OCI-LY3 (cell line): ENCODE measurements at regions not wholly inside any gene's neighbourhood (a gene's known extent, or its start where the extent isn't known, plus 50 kb on each side); places are given as distances from the start of the nearest gene placed in this dataset.

Source experiments
- H2AFZ ChIP-seq: fragments of 200-600, 300-600 bp; shearing (Covaris generic); 2 replicates; pipeline ENCODE4 v1.6.0; 2014; ENCODE audit warnings: antibody characterized with exemption, low read depth, low read length
- H3K27ac ChIP-seq: fragments of 200-600, 300-600 bp; sonication (generic); 2 replicates; pipeline ENCODE4 v1.5.1; 2014; ENCODE audit warnings: mild to moderate bottlenecking, low read length, moderate library complexity, mixed read lengths
- H3K27me3 ChIP-seq: fragments of 200-600, 300-600 bp; sonication (generic); 2 replicates; pipeline ENCODE4 v1.6.1; 2014; ENCODE audit warnings: low read depth, low read length, mixed read lengths
- H3K36me3 ChIP-seq: fragments of 200-600, 300-600 bp; sonication (generic); replicated peaks from 2 replicates; pipeline ENCODE3; 2014; ENCODE audit warnings: low read depth, low read length, mixed read lengths
- H3K4me1 ChIP-seq: fragments of 300-600, 200-600 bp; sonication (generic); 2 replicates; pipeline ENCODE4 v1.6.1; 2014; ENCODE audit warnings: low read length, mixed read lengths
- H3K4me2 ChIP-seq: fragments of 200-600, 300-600 bp; sonication (generic); 2 replicates; pipeline ENCODE4 v1.6.1; 2014; ENCODE audit warnings: low read length, mixed read lengths
- H3K4me3 ChIP-seq: fragments of 300-600, 200-600 bp; sonication (generic); 2 replicates; pipeline ENCODE4 v1.5.1; 2014; ENCODE audit warnings: antibody characterized with exemption, mild to moderate bottlenecking, low read length, moderate library complexity
- H3K79me2 ChIP-seq: fragments of 300-600, 200-600 bp; shearing (Covaris generic); 2 replicates; pipeline ENCODE4 v1.6.1; 2014; ENCODE audit warnings: mild to moderate bottlenecking, low read length, mixed read lengths
- H3K9ac ChIP-seq: fragments of 300-600, 200-600 bp; shearing (Covaris generic); 2 replicates; pipeline ENCODE4 v1.6.0; 2014; ENCODE audit warnings: mild to moderate bottlenecking, low read length, moderate library complexity
- H3K9me3 ChIP-seq: fragments of 200-600, 300-600 bp; shearing (Covaris generic); 2 replicates; pipeline ENCODE4 v1.6.1; 2014; ENCODE audit warnings: low read length, mixed read lengths; ENCODE audit not compliant: insufficient read depth
- H4K20me1 ChIP-seq: fragments of 200-600, 300-600 bp; sonication (generic); 2 replicates; pipeline ENCODE4 v1.6.1; 2016; ENCODE audit warnings: low read length, mixed read lengths; ENCODE audit not compliant: insufficient read depth
- EZH2phosphoT487 ChIP-seq: fragments of 200-600 bp; shearing (Covaris generic); IDR thresholded peaks from 2 replicates; pipeline ENCODE4 v1.6.1; 2018; ENCODE audit warnings: antibody characterized with exemption, mixed run types, low read depth
- TF ChIP-seq, protein P1 (sequence below): fragments of 200-600, 300-600 bp; sonication (generic); IDR thresholded peaks from 2 replicates; pipeline ENCODE4 v1.5.1; 2014; ENCODE audit warnings: antibody characterized with exemption, low read length, low read depth

DNA sequence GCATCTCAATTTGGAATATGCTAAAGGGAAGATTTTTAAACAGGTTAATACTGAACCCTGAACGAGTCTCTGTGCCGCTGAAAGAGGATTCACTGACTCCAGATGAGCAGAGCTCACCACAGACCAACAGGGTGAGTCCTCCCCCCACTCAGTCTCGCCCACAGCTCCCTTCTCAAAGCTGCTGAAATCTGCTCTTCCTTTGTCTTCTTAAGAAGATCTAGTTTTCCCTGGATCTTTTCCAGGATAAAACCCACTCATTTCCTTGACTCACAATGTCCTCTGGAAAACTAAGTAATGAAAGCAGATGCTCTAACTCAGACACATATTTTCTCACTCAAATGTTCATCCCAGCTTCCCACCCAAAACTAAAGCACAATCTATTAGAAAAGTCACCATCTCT is 447.0 kb upstream of the PKN2 start:
- Histone ChIP-seq H3K9me3 (no peaks in the 10 kb centered on the region), H3K4me3 (no peak overlapping the region), H3K36me3 (no peaks in the 10 kb centered on the region), H3K4me2 (no peak overlapping the region), H4K20me1 (no peaks in the 10 kb centered on the region), H2AFZ (no peak overlapping the region), H3K27ac (no peak overlapping the region), H3K79me2 (no peaks in the 10 kb centered on the region), H3K27me3 (no peaks in the 10 kb centered on the region), H3K4me1 (no peaks in the 10 kb centered on the region), H3K9ac (no peak overlapping the region)
- TF ChIP-seq, protein P1, sequence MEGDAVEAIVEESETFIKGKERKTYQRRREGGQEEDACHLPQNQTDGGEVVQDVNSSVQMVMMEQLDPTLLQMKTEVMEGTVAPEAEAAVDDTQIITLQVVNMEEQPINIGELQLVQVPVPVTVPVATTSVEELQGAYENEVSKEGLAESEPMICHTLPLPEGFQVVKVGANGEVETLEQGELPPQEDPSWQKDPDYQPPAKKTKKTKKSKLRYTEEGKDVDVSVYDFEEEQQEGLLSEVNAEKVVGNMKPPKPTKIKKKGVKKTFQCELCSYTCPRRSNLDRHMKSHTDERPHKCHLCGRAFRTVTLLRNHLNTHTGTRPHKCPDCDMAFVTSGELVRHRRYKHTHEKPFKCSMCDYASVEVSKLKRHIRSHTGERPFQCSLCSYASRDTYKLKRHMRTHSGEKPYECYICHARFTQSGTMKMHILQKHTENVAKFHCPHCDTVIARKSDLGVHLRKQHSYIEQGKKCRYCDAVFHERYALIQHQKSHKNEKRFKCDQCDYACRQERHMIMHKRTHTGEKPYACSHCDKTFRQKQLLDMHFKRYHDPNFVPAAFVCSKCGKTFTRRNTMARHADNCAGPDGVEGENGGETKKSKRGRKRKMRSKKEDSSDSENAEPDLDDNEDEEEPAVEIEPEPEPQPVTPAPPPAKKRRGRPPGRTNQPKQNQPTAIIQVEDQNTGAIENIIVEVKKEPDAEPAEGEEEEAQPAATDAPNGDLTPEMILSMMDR = no peak
- TF ChIP-seq EZH2phosphoT487 = no peak

GRCh38 chr1:88239205-88239604 is 444.9 kb upstream of the PKN2 start:
- Histone ChIP-seq H3K9me3 (no peaks in the 10 kb centered on the region), H3K27ac (no peak overlapping the region), H3K36me3 (no peaks in the 10 kb centered on the region), H3K4me3 (no peak overlapping the region), H4K20me1 (no peaks in the 10 kb centered on the region), H3K4me2 (no peak overlapping the region), H2AFZ (no peak overlapping the region), H3K4me1 (no peaks in the 10 kb centered on the region), H3K27me3 (no peaks in the 10 kb centered on the region), H3K79me2 (no peaks in the 10 kb centered on the region), H3K9ac (no peak overlapping the region)
- TF ChIP-seq EZH2phosphoT487 = no peak
- TF ChIP-seq, protein P1 = no peak

GRCh38 chr1:88247666-88248065 is 436.4 kb upstream of the PKN2 start:
- H3K27ac ChIP-seq = no peak overlapping the region
- no peak overlapping the region for H3K9ac ChIP-seq
- H3K4me1 ChIP-seq = no peaks in the 10 kb centered on the region
- no peak for TF ChIP-seq EZH2phosphoT487
- TF ChIP-seq, protein P1 = no peak
- H4K20me1 ChIP-seq = no peaks in the 10 kb centered on the region
- H2AFZ ChIP-seq = no peak overlapping the region
- H3K79me2 ChIP-seq = no peaks in the 10 kb centered on the region
- H3K36me3 ChIP-seq = no peaks in the 10 kb centered on the region
- H3K4me3 ChIP-seq = no peak overlapping the region
- no peaks in the 10 kb centered on the region for H3K9me3 ChIP-seq
- no peak overlapping the region for H3K4me2 ChIP-seq
- H3K27me3 ChIP-seq = no peaks in the 10 kb centered on the region

DNA sequence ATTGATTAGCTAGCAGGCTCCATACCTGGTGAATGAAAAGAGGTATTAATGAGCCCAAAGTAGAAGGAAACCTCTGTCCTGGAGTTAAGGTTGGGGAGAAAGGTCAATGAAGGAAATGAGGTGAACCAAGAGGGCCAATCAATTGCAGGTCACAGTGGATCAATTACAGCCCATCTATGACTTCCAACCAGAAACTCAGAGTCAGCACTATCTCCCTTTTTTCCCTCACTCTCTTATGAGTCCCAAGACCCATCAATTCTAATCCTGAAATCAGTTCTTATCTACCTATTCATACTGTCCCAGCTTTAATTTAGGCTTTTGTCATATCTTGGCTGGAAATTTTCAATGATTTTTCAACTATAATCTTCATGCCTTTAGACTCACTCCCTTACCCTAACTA is 433.2 kb upstream of the PKN2 start:
- H3K4me3 ChIP-seq = no peak overlapping the region

More for the DNA sequence above, 433.2 kb upstream of the PKN2 start:
- H2AFZ ChIP-seq = no peak overlapping the region
- no peaks in the 10 kb centered on the region for H3K27me3 ChIP-seq
- H3K9ac ChIP-seq = no peak overlapping the region
- H3K4me1 ChIP-seq = no peaks in the 10 kb centered on the region
- no peak for TF ChIP-seq EZH2phosphoT487
- TF ChIP-seq, protein P1 = no peak
- H4K20me1 ChIP-seq = no peaks in the 10 kb centered on the region
- no peak overlapping the region for H3K4me2 ChIP-seq
- H3K27ac ChIP-seq = no peak overlapping the region
- H3K36me3 ChIP-seq = no peaks in the 10 kb centered on the region
- no peaks in the 10 kb centered on the region for H3K79me2 ChIP-seq
- H3K9me3 ChIP-seq = no peaks in the 10 kb centered on the region
